H9 (cell line): ENCODE measurements at regions not wholly inside any gene's neighbourhood (a gene's known extent, or its start where the extent isn't known, plus 50 kb on each side); places are given as distances from the start of the nearest gene placed in this dataset.

Source experiments
- DNase-seq: peaks from one replicate; pipeline ENCODE4 v3.0.0-alpha.2; 2017
- H2AFZ ChIP-seq: one replicate; pipeline ENCODE4 v1.6.1; 2013; ENCODE audit warnings: mild to moderate bottlenecking, low read length, control low read depth, moderate library complexity
- H2AK5ac ChIP-seq: 2 replicates; pipeline ENCODE4 v1.6.1; 2013; ENCODE audit warnings: low read length, control low read depth, mixed read lengths; ENCODE audit not compliant: insufficient read length
- H2BK120ac ChIP-seq: one replicate; pipeline ENCODE4 v1.6.1; 2013; ENCODE audit warnings: low read depth, mild to moderate bottlenecking, low read length, control low read depth, inconsistent platforms; ENCODE audit not compliant: poor library complexity, severe bottlenecking
- H2BK12ac ChIP-seq: 2 replicates; pipeline ENCODE4 v1.6.1; 2013; ENCODE audit warnings: low read length, control low read depth, mixed read lengths, low read depth; ENCODE audit not compliant: insufficient read length
- H2BK15ac ChIP-seq: 2 replicates; pipeline ENCODE4 v1.6.1; 2013; ENCODE audit warnings: low read depth, low read length, control low read depth
- H2BK20ac ChIP-seq: one replicate; pipeline ENCODE4 v1.6.1; 2013; ENCODE audit warnings: low read depth, mild to moderate bottlenecking, low read length, control low read depth, inconsistent platforms; ENCODE audit not compliant: poor library complexity, severe bottlenecking
- H2BK5ac ChIP-seq: 2 replicates; pipeline ENCODE4 v1.6.1; 2013; ENCODE audit warnings: low read length, control low read depth, mixed read lengths; ENCODE audit not compliant: insufficient read length
- H3K14ac ChIP-seq: 2 replicates; pipeline ENCODE4 v1.6.1; 2013; ENCODE audit warnings: low read length, control low read depth; ENCODE audit not compliant: insufficient read depth
- H3K18ac ChIP-seq: 2 replicates; pipeline ENCODE4 v1.6.1; 2013; ENCODE audit warnings: low read depth, mild to moderate bottlenecking, mixed read lengths, low read length, control low read depth; ENCODE audit not compliant: insufficient read length
- H3K23ac ChIP-seq: 2 replicates; pipeline ENCODE4 v1.6.1; 2013; ENCODE audit warnings: low read length, control low read depth, mixed read lengths, low read depth; ENCODE audit not compliant: insufficient read length
- H3K23me2 ChIP-seq: 2 replicates; pipeline ENCODE4 v1.6.1; 2013; ENCODE audit warnings: low read depth, mild to moderate bottlenecking, mixed read lengths, low read length, control low read depth; ENCODE audit not compliant: insufficient read length, poor library complexity, severe bottlenecking
- H3K27ac ChIP-seq: 2 replicates; pipeline ENCODE4 v1.5.1; 2013; ENCODE audit warnings: low read length, control low read depth, mixed read lengths, low read depth; ENCODE audit not compliant: insufficient read length
- H3K27me3 ChIP-seq: 2 replicates; pipeline ENCODE4 v1.6.1; 2013; ENCODE audit warnings: low read length, control low read depth, inconsistent platforms; ENCODE audit not compliant: insufficient read depth
- H3K4ac ChIP-seq: 2 replicates; pipeline ENCODE4 v1.6.1; 2013; ENCODE audit warnings: low read depth, mild to moderate bottlenecking, control low read depth, inconsistent platforms, low read length, moderate library complexity
- H3K4me1 ChIP-seq: 2 replicates; pipeline ENCODE4 v1.6.1; 2013; ENCODE audit warnings: low read length, control low read depth, inconsistent platforms; ENCODE audit not compliant: insufficient read depth
- H3K4me2 ChIP-seq: 2 replicates; pipeline ENCODE4 v1.6.1; 2013; ENCODE audit warnings: low read length, control low read depth, mixed read lengths; ENCODE audit not compliant: insufficient read length, insufficient read depth
- H3K56ac ChIP-seq: 2 replicates; pipeline ENCODE4 v1.6.1; 2013; ENCODE audit warnings: low read depth, mild to moderate bottlenecking, mixed read lengths, low read length, control low read depth; ENCODE audit not compliant: insufficient read length
- H3K79me1 ChIP-seq: 2 replicates; pipeline ENCODE4 v1.6.1; 2013; ENCODE audit warnings: low read depth, mild to moderate bottlenecking, moderate library complexity, low read length, control low read depth, inconsistent platforms; ENCODE audit not compliant: insufficient read depth, poor library complexity, severe bottlenecking
- H3K79me2 ChIP-seq: 2 replicates; pipeline ENCODE4 v1.6.1; 2013; ENCODE audit warnings: low read length, control low read depth, inconsistent platforms; ENCODE audit not compliant: insufficient read depth
- H3K9ac ChIP-seq: 2 replicates; pipeline ENCODE4 v1.6.1; 2013; ENCODE audit warnings: low read length, control low read depth, mixed read lengths; ENCODE audit not compliant: insufficient read length; ENCODE audit errors: extremely low read depth
- H3K9me3 ChIP-seq: one replicate; pipeline ENCODE4 v1.6.1; 2013; ENCODE audit warnings: low read depth, low read length, inconsistent platforms; ENCODE audit not compliant: control insufficient read depth
- H3T11ph ChIP-seq: one replicate; pipeline ENCODE4 v1.6.1; 2013; ENCODE audit warnings: mild to moderate bottlenecking, low read length, control low read depth, inconsistent platforms
- H4K20me1 ChIP-seq: one replicate; pipeline ENCODE4 v1.6.1; 2013; ENCODE audit not compliant: control insufficient read depth, insufficient read length, insufficient read depth
- H4K5ac ChIP-seq: 2 replicates; pipeline ENCODE4 v1.6.1; 2013; ENCODE audit warnings: low read depth, mild to moderate bottlenecking, mixed read lengths, low read length, control low read depth; ENCODE audit not compliant: insufficient read length
- H4K8ac ChIP-seq: replicated peaks from 2 replicates; pipeline ENCODE4 v1.6.1; 2013; ENCODE audit warnings: low read length, control low read depth, mixed read lengths, low read depth; ENCODE audit not compliant: insufficient read length
- H4K91ac ChIP-seq: 2 replicates; pipeline ENCODE4 v1.6.1; 2013; ENCODE audit warnings: low read depth, mild to moderate bottlenecking, moderate library complexity, mixed read lengths, low read length, control low read depth; ENCODE audit not compliant: insufficient read length
- H3K27ac Mint-ChIP-seq, 3 experiments: 2 replicates in 2 of 3; 3 replicates in 1 of 3; pipeline ENCODE4 v1.8.0; 2020 to 2021; ENCODE audit warnings: mixed read lengths in 3 of 3, mild to moderate bottlenecking in 1 of 3, moderate library complexity in 1 of 3
- H3K27me3 Mint-ChIP-seq: 2 replicates; pipeline ENCODE4 v1.8.0; 2021; ENCODE audit warnings: low read depth, mild to moderate bottlenecking, moderate library complexity, mixed read lengths
- H3K36me3 Mint-ChIP-seq, 3 experiments: 2 replicates in 2 of 3; 3 replicates in 1 of 3; pipeline ENCODE4 v1.8.0; 2020 to 2021; ENCODE audit warnings: low read depth in 3 of 3, mixed read lengths in 3 of 3; ENCODE audit not compliant: insufficient read depth in 1 of 3
- H3K4me1 Mint-ChIP-seq, 2 experiments: 2 replicates each; pipeline ENCODE4 v1.8.0; 2020; ENCODE audit warnings: mixed read lengths in 2 of 2
- H3K4me3 Mint-ChIP-seq, 2 experiments: 2 replicates in 1 of 2; 3 replicates in 1 of 2; pipeline ENCODE4 v1.8.0; 2020 to 2021; ENCODE audit warnings: mild to moderate bottlenecking in 2 of 2, mixed read lengths in 2 of 2, moderate library complexity in 1 of 2
- H3K9me3 Mint-ChIP-seq, 2 experiments: 2 replicates in 1 of 2; 3 replicates in 1 of 2; pipeline ENCODE4 v1.8.0; 2020; ENCODE audit warnings: mild to moderate bottlenecking in 2 of 2, mixed read lengths in 2 of 2, moderate library complexity in 1 of 2
- CTCF ChIP-seq: fragments of 200-600 bp; sonication (generic); conservative IDR thresholded peaks from 3 replicates; pipeline ENCODE4 v1.8.0; 2021; ENCODE audit warnings: antibody characterized with exemption, mild to moderate bottlenecking
- WGBS: extraction: QIAGEN DNeasy Blood & Tissue Kit; methylation state at CpG from one replicate; pipeline ENCODE4 v1.1.7; 2013; ENCODE audit warnings: missing lambda C conversion rate, low lambda C conversion rate, mixed read lengths; ENCODE audit not compliant: insufficient read length; ENCODE audit errors: extremely low coverage; 5-methylcytosine and 5-hydroxymethylcytosine counted together

DNA sequence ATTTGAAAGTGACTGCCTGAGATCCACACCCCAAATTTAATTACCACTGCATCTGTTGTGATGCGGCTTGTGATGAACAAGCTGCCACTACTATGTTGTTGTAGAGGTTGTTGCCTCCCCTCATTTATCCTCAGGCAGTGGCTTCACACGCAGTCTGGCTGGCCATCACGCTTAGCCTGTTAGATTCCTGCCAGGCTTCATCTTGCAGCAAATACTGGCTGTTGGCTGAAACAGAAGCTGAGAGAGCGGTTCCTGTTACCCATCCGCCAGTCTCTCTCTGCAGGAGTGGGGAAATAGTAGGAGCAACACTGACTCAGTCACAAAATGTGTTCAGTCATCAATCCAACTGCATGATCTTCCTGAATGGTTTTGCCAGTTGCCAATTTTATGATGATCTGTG lies 934.4 kb downstream of the FLRT2 start:
- Histone ChIP-seq H4K8ac (no peak overlapping the region), H3K23ac (no peak overlapping the region), H2AK5ac (no peak overlapping the region), H3K23me2 (no peaks in the 10 kb centered on the region), H3K9ac (no peak overlapping the region), H3T11ph (no peak overlapping the region), H3K4me2 (no peak overlapping the region), H3K4me1 (no peaks in the 10 kb centered on the region), H3K27ac (no peak overlapping the region), H3K27me3 (no peaks in the 10 kb centered on the region), H4K91ac (no peak overlapping the region), H2BK5ac (no peak overlapping the region), H3K79me2 (no peaks in the 10 kb centered on the region), H2BK120ac (no peak overlapping the region), H3K56ac (no peak overlapping the region), H4K5ac (no peak overlapping the region), H2BK15ac (no peak overlapping the region), H3K18ac (no peak overlapping the region), H3K9me3 (no peaks in the 10 kb centered on the region), H2BK20ac (no peak overlapping the region), H2AFZ (no peak overlapping the region), H3K4ac (no peak overlapping the region), H2BK12ac (no peak overlapping the region), H3K14ac (no peak overlapping the region), H3K79me1 (no peaks in the 10 kb centered on the region), H4K20me1 (no peaks in the 10 kb centered on the region)
- WGBS, result no CpG with 5 or more reads among the region's 5 CpGs
- H3K27me3 Mint-ChIP-seq, result no peaks in the 10 kb centered on the region
- no peak overlapping the region for H3K27ac Mint-ChIP-seq
- TF ChIP-seq CTCF, result no peak
- peaks cover 0 to 9% of the 10 kb centered on the region in 2 experiments; a peak in 3 of 5 replicates for H3K9me3 Mint-ChIP-seq
- H3K4me3 Mint-ChIP-seq, result no peak overlapping the region
- peaks cover 0 to 6% (median 2%) of the 10 kb centered on the region in 3 experiments; a peak in 2 of 7 replicates for H3K36me3 Mint-ChIP-seq
- H3K4me1 Mint-ChIP-seq, result no peaks in the 10 kb centered on the region
- no peak for DNase-seq
